ENCODE measurements at regions not wholly inside any gene's neighbourhood (a gene's known extent, or its start where the extent isn't known, plus 50 kb on each side); places are given as distances from the start of the nearest gene placed in this dataset.
"Not testable (repeated sequence)": the region's sequence is repeated elsewhere in the genome, so short reads cannot be mapped to it uniquely, and the experiment has no call there.

DNA sequence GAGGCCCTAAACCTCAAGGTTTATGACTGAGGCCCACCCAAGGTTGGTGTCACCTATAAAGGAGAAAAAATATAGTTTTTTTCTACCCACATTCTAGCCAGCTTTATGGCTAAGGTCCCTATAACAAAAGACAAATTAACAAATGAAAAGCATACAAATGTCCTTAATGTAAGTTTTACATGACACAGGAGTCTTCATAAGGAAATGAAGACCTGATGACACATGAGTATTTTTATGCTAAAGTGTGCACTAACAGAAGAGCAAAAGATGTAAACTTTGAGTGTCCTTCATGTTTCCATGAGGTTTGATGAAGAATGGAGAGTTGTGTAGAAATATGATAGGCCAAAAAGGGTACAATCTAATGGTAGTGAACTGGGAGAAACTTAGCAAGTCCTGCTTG is 114.7 kb upstream of the INTU start:
- H3K4me3 ChIP-seq: no peak overlapping the region
- H3K9me3 ChIP-seq: no peaks in the 10 kb centered on the region
- TF ChIP-seq, protein P1, sequence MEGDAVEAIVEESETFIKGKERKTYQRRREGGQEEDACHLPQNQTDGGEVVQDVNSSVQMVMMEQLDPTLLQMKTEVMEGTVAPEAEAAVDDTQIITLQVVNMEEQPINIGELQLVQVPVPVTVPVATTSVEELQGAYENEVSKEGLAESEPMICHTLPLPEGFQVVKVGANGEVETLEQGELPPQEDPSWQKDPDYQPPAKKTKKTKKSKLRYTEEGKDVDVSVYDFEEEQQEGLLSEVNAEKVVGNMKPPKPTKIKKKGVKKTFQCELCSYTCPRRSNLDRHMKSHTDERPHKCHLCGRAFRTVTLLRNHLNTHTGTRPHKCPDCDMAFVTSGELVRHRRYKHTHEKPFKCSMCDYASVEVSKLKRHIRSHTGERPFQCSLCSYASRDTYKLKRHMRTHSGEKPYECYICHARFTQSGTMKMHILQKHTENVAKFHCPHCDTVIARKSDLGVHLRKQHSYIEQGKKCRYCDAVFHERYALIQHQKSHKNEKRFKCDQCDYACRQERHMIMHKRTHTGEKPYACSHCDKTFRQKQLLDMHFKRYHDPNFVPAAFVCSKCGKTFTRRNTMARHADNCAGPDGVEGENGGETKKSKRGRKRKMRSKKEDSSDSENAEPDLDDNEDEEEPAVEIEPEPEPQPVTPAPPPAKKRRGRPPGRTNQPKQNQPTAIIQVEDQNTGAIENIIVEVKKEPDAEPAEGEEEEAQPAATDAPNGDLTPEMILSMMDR (IDR thresholded peaks at IDR 0.05): no peak
- ATAC-seq: no peak
- no peak for DNase-seq
- no peaks in the 10 kb centered on the region for H3K36me3 ChIP-seq (ENCODE audit: low read depth)
- intact Hi-C loops (cut with DNase I, micrococcal nuclease): no loop called here
- H3K4me1 ChIP-seq (ENCODE audit: low read depth): no peaks in the 10 kb centered on the region

DNA sequence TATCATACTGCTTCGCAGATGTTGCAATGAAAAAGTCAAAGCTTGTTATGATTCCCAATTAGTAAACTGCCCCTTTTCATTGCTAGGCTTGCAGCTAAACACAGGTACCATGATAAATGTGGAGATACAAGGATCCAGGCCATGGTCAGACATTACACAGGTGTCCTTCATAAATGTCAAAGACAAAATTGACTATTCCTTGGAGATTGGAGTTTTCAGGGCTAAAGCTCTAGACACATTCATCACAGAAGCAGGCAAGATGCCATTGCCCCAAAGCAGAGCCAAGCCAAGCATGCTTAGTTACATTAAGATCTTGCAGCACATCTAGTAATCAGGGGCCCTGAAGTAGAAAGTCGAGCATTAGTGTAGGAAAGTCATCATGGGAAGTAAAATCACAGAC is 111.3 kb upstream of the INTU start:
- no peak for ATAC-seq
- intact Hi-C loops (cut with DNase I, micrococcal nuclease): no loop called here
- no peak for DNase-seq

DNA sequence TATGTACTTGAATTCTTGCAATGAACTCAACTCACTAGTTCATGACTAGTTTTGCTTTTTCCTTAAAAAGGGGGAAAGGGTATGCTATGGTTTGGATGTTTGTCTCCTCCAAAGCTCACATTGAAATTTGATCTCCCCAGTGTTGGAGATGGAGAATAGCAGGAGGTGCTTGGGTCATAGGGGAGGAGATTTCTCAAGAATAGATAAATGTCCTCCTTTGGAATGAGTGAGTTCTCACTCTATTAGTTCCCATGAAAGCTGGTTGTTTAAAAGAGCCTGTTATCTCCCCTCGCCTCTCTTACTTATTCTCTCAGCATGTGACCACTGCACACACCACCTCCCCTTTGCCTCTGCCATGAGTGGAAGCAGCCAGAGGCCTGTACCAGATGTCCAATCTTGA is 109.4 kb upstream of the INTU start:
- ATAC-seq (no peak), DNase-seq (no peak)
- Histone ChIP-seq H3K4me1 (ENCODE audit: low read depth) (no peaks in the 10 kb centered on the region), H3K9me3 (no peaks in the 10 kb centered on the region), H3K36me3 (ENCODE audit: low read depth) (no peaks in the 10 kb centered on the region), H3K4me3 (no peak overlapping the region)
- intact Hi-C loops (cut with DNase I, micrococcal nuclease): no loop called here
- TF ChIP-seq, protein P1 (IDR thresholded peaks at IDR 0.05): no peak

More for the DNA sequence above, 111.3 kb upstream of the INTU start:
- Histone ChIP-seq H3K9me3 (no peaks in the 10 kb centered on the region), H3K4me1 (ENCODE audit: low read depth) (no peaks in the 10 kb centered on the region), H3K4me3 (no peak overlapping the region), H3K36me3 (ENCODE audit: low read depth) (no peaks in the 10 kb centered on the region)
- TF ChIP-seq, protein P1 (IDR thresholded peaks at IDR 0.05): no peak

DNA sequence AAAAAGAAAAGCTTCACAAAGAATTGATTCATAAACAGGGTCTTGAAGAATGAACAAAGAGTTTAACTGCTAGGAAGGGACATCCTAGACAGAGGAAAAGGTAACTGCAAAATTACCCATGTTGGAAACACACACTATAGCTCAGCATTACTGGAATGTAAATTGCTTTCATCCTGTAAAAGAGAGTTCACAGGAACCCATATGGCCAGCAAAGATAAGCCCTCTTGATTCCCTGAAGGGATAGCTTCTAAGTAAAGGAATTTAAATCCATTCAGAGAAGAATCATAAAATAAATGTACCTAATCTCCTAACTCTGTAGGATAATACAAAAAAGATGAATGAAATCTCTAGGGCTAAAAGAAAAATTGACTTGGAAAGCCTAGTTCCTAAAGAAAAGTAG is 107.1 kb upstream of the INTU start:
- intact Hi-C loops (cut with DNase I, micrococcal nuclease): no loop called here
- TF ChIP-seq, protein P1 (IDR thresholded peaks at IDR 0.05): no peak
- no peak for ATAC-seq

DNA sequence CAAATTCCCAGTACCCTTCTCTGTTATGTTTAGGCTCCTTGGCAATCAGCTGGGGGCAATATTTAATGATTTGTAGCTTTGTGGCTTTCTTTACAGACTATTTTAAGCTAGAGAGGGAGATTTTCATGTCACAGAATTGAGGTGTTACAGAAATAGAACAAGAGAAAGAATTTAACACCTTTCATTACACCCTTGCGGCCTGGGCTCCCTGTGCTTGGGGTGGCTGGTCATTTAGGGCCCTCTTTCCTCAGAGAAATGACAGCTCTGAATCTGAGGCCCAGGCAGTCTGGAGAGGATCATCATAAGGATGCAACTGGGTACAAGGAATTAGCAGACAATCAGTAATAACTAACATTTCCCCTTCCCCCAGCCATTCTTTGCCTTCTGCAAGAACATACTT is 104.5 kb upstream of the INTU start:
- H3K36me3 ChIP-seq (ENCODE audit: low read depth): no peaks in the 10 kb centered on the region
- intact Hi-C loops (cut with DNase I, micrococcal nuclease): no loop called here
- no peak overlapping the region for H3K4me3 ChIP-seq
- no peak for DNase-seq
- H3K9me3 ChIP-seq: no peaks in the 10 kb centered on the region
- TF ChIP-seq, protein P1 (IDR thresholded peaks at IDR 0.05): no peak
- no peak for ATAC-seq
- no peaks in the 10 kb centered on the region for H3K4me1 ChIP-seq (ENCODE audit: low read depth)

More for the DNA sequence above, 107.1 kb upstream of the INTU start:
- Histone ChIP-seq H3K36me3 (ENCODE audit: low read depth) (no peaks in the 10 kb centered on the region), H3K4me1 (ENCODE audit: low read depth) (no peaks in the 10 kb centered on the region), H3K4me3 (no peak overlapping the region), H3K9me3 (no peaks in the 10 kb centered on the region)
- no peak for DNase-seq

DNA sequence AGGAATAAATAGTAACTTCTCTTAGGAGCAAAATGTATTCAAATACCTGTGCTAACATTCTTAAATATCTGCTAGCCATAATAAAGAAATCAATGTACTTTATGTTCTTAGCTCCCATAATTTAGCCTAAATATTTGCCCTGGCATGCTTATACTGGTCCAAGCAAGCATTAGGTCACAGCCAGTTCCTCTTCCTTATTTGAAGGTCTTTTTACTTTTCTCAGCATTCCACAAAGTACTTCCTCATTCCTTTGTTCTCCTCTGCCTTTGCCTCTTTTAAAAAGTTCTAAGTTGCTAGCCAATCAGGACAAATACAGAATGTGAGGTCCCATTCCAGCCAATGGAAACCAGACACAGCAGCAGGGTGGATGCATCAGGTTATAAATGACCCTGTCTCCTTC is 102.9 kb upstream of the INTU start:
- DNase-seq; H3K36me3 ChIP-seq (ENCODE audit: low read depth); H3K4me3 ChIP-seq; intact Hi-C loops (cut with DNase I, micrococcal nuclease); H3K4me1 ChIP-seq (ENCODE audit: low read depth); H3K9me3 ChIP-seq; ATAC-seq: not testable (repeated sequence)
